HG03442 (cell line): ENCODE measurements at regions not wholly inside any gene's neighbourhood (a gene's known extent, or its start where the extent isn't known, plus 50 kb on each side); places are given as distances from the start of the nearest gene placed in this dataset.

Experiments used
- ATAC-seq: cut with Tn5 transposase; IDR thresholded peaks from one replicate; pipeline ENCODE4 v1.9.1; 2021; ENCODE audit warnings: mild to moderate bottlenecking, moderate library complexity; ENCODE audit not compliant: unreplicated experiment

DNA sequence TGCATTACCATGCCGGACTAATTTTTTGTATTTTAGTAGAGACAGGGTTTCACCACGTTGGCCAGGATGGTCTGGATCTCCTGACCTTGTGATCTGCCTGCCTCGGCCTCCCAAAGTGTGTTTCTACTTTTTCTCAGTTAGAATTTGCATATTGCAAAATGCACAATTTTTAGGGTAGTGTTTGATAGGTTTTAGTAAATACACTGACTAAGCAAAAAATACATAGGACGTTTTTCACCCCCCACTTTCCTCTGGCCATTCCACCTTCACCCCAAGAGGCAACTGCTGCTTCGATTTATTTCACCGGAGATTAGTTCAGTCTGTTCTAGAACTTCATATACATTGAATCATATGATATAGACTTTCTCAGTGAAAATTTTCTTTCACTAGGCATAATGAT is 1269.1 kb downstream of the TBC1D22A start:
- no peak for ATAC-seq

DNA sequence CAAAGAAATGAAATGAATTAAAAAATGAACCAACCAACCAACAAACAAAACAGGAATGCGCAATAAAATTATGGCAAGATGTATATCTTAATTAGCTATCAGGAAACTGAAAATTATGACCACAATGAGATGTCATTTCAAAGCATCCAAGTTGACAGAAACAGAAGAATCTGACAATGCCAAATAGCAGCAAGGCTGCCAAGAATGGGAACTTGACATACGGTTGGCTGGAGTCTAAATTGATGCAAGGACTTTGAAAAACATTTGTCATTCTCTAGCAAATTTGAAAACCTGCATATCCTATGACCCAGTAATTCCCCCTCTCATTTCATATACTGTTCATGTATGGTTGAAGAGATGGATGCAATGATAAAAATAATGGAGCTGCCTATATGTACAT is 1262.6 kb downstream of the TBC1D22A start:
- no peak for ATAC-seq

DNA sequence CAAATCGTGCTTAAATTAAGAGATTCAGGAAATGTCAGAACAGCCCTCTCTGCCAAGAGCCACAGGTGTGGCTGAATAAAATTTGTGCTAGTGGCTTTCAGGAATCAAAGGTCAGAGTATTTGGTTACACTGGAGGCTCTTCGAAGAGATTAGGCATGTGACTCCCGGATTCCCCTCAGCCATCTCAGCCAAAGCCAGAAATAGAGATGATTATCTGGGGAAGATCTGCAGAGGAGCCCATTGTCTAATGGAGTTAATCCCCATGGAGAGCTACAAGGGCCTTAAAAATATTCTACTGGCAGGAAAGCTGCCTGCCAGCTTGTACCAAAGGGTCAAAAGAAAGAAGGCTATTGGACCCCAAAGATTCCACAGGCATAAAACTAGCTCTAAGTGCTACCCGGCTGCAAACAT is 1259.5 kb downstream of the TBC1D22A start:
- ATAC-seq: no peak

DNA sequence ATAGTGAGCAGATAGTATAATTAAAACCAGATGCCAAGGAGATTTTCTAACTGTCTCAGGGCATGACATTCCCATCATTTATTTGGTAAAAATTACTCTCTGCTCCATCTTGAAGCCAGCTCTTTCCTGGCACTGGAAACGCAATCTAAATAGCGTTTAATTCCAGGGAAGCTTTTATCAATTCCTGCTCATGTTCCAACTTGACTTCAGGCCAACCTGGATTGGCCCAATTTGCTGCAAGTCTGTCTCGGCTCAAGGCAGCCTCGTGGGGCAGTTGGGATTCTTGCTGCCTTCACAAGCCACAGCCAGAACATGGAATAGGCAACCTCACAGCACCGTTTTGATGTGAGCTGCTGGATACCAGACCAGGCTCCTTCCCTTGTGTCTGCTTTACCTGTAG is 1255.9 kb downstream of the TBC1D22A start:
- no peak for ATAC-seq

DNA sequence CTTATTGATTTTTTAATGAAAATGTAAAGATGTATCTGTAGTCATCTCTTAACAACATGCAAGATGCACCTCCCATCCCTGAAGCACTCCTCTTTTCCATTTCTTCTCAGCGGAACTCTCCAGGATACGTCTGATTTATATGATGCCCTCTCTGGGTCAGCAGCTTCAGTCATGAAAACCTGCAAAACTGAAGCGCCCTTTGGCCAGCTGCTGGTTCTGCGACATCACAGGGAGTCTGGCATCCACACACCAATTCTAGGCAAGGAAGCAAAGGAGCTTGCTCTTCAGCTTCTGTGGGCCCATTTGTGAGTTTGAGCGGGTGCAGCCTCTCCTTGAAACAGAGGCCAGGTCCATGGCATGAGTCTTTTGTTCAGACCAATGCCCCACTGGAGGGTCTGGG is 1253.3 kb downstream of the TBC1D22A start:
- no peak for ATAC-seq

DNA sequence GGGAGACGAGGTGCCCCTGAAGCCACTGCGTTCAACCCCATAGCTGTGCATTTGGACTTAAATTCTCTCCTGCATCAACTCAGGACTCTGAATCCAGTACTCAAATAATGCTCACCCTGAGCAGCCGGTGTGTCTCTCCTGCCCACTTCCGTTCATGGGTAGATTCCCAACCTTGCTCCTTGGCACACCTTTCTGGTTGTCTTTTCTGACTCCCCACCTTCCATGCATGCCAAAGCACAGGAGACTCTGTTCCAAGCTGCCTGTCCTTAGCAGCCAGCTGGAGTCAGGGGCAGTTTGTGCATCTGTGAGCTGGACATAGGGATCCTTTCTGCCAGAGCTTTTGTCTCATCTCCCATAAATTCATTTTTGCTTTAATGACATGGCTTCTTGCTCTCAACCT is 1242.5 kb downstream of the TBC1D22A start:
- ATAC-seq: no peak

DNA sequence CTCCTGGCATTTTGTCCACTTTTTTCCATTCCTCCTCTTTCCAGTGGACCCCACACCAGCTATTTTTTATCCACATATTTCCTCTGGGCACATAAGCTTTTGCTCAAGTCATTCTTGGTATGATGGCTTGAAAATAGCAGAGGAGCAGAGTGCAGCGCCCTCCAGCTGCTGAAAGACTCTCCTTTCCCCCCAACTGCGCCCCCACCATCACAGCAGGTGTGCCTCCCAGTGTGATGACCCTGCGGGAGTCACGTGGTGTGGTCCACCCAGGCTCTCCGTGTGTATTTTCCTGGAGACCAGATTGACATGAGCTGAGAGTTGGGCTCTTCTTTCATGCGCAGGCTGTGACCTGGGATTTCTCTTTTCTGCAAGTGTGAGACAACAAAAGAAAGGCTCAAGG is 1241.6 kb downstream of the TBC1D22A start:
- no peak for ATAC-seq

DNA sequence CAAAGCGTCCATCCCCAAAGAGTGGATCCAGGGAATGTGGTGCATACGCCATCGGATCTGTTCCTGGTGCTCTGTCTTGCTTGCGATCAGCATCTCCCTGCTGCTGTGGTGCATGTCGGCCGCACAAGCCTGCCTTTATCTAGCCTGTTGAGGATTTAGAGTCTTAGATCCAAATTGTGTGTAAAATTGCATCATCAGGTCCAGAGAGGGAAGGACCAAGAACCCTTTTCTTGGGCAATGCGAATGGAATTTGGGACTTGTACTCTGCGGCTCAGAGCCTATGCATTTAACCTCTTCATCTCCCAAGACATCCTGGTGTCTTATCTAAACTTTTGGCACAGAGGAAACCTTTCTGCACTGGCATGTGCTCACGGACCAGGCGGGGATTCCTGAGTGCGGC is 1238.7 kb downstream of the TBC1D22A start:
- ATAC-seq: no peak

DNA sequence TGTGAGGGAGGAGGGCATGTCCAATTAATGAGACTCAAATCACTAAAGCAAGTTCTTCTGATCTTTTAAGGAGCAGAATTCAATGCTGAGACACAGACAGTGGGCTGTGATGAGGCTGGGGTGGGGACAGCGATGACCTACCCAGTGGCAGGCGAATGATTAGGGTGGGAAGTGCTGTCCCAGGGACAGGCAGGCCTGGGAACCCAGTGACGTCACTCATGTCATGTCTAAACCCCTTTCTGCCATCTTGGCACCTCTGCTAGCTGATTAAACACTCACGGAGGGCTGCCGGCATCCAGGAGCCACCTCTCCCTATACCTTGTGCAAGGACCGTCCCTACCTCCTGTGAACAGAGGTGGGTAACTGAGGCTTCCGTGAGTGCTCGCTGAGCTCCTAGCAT is 1235.2 kb downstream of the TBC1D22A start:
- ATAC-seq: no peak

DNA sequence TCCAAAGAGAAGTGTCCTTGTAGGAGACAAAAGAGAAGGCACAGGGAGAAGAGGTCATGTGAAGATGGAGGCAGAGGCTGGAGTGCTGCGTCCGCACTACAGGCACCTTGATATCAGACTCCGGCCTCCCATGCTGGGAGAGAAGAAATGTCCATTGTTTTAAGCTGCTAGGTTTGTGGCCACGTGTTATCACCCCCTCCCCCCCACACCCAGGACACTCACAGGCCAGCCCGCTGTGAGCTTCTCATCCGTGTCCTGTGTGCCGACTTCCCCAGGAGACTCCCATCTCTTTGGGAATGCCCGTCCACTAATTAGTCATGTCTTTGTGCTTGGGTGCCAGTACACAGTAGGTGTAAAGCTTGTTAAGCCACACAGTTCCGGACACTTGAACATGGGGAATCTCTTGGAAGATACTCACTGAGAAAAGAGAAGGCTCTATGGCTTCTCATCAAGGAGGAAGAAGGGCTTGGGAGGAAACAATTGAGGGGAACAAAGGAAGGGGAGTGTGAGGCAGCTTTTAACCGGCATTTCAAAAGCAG is 1234.7 kb downstream of the TBC1D22A start:
- ATAC-seq: no peak

DNA sequence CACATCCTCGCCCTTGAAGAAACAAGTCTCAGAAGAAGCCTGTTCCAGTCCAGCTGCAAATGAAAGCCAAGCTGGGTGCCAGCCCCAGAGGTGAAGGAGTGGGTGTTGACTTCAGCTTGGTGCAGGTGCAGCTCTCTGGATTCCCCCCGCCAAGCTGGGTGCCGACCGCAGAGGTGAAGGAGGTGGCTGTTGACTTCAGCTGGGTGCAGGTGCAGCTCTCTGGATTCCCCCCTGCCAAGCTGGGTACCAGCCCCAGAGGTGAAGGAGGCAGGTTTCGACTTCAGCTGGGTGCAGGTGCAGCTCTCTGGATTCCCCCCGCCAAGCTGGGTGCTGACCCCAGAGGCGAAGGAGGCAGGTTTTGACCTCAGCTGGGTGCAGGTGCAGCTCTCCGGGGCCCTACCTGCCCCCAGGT is 1234.0 kb downstream of the TBC1D22A start:
- ATAC-seq: no peak

DNA sequence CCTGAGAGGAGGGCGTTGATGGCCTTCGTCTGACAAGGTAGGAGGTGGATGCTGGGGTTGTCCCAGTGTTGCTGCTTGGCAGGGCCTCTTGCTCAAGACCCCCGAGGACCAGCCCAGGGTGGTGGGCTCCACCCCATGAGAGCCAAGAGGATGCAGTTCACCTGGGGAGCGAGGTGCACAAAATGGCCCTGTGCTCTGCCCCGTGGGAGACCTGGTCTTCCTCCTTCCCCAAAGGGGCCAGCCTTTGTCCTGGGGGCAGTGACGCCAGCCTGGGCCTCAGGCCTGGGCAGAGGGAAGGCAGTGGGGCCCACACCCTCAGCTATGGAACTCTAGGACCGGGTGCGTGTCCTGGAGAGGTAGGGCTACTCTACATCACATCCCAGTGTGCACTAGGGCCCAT is 1233.3 kb downstream of the TBC1D22A start:
- ATAC-seq: no peak

DNA sequence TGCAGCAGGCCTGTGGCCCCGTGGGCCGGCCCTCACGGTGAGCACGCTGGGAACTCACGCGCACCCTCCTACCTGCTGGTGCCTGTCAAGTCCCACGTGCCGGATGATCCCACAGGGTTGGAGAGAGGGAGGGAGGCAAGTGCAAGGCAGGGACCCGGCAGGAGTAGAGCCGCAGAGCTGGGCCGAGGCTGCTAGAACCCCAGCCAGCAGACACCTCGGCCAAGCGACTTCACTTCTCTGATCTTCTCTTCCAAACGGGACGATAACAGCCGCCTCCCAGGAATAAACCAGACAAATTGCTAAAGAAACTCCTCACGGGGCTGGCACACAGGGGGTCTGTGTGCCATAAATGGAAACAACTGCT is 1232.8 kb downstream of the TBC1D22A start:
- no peak for ATAC-seq

DNA sequence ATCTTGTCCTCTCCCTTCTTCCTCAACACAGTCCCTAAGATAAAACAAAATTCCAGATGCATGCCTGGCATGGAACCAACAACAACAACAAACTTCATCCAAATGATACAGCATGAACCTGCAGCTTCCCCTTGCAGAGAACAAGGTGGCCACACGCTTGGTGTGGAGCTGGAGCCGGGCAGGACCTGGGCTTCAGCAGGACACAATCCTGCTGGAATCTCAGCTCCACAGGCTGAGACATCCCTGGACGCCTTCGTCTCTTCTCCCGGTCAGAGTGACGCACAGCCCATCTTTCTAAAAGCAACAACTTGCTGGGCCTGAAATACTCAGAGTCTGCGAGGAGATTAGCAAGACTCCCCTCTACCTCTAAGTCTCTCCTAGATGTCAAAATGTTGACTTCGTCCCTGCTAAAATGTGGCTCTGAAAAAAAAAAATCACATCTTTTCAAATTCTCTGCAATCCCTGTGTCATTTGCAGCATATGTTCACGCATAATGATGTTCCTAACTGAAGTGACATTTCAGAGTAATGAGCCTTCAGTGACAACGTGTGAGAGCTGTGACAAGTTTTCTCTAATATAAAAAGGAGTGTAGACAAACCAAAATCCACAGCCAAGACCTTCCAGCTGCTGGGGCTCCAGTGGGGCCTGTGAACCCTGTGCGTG is 1232.3 kb downstream of the TBC1D22A start:
- ATAC-seq: no peak

DNA sequence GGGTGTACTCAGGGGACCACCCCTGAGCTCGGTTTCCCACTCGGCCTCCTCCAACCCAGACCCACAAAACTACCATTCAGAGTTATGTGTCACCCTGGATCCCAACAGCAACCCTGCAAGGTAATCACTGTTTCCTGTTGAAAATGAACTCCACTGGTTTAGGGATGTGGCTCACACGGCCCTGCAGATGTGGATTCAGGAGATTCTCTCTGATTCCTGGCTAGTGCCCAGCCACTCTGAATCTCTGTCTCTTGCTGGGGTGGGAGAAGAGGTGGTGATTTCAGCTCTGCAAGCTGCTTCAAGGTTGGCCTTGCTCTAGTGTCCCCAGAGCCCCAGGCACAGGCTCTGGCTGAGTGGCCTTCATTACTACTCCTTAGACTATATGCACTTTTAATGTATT is 1231.6 kb downstream of the TBC1D22A start:
- no peak for ATAC-seq

DNA sequence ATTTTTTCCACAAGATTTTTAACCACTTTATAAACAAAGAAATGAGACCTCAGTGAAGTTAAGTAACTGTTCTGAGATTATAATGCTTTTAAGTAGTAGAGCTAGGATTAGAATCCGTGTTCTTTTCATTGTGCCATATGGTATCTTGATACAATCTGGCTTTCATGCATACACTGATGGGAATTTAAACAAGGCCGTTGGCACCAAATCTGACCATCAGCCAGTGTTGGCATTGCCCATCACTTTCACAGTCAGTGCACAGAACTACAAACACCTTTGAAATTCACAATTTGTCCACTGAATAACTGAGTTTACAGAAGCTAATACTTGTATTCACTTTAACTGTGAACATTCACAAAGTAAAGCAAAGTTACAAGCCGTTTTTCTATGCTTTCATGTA is 1228.0 kb downstream of the TBC1D22A start:
- no peak for ATAC-seq

DNA sequence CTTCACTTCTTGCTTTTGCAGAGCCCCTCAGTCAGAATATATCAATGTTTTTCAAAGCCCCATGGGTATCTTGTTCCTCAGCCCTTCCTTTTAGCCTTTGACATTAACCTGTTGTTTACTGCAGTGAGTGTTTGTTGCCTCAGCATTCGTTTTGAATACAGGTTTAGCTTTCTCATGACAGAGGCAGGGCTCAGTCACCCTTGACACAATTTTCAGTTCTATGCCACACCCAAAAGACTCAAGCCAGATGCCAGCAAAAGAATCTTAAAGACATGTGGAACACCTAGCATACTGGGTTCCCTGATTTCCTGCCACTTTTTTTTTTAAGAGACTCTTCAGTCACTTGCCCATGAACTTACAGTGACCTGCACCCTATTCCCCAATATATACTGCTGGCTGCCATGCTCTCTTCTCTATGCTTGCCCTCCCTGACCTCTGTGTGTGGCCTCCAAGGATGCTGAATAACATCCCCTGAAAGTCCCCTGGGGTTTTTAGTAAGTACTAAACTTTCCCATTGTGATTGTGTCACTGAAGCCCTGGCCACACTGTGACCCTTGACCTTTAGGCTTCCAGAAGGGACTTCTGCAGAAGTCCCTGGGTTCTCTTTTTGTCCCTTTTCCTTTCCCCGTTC is 1225.5 kb downstream of the TBC1D22A start:
- no peak for ATAC-seq

DNA sequence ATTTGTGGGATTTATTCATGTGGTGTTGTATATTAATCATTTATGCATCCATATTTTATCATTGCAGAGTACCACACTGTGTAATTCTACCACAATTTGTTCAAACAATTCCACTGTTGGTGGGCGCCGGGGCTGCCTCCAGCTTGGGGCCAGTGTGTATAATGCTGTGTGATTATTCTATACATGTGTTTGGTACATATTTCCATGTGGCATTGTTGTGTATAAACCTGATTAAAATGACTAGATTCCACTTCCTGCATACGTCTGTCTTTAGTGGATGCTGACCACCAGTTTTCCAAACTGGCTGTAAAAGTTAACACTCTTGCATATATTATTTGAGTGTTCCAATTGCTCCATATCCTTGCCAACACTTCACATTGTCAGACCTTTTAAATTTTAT is 1213.8 kb downstream of the TBC1D22A start:
- no peak for ATAC-seq

DNA sequence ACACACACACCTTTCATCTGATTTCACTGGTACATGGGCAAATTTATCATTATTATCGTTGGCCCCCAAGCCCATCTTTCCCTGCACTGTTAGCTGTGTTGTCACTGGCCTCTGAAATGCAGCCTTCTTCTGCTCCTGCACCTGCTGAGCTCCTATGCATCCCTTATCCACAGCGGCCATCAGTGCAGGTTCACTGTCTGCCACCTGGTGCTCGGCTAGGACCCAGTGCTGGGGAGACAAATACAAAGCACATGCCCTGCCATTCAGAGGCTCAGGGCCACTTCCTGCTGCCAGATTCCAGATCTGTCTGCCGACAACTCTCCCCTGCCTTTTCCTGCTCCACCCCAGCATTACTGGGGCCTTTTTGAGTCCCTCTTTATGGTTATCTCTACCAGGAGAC is 1205.4 kb downstream of the TBC1D22A start:
- ATAC-seq: no peak

DNA sequence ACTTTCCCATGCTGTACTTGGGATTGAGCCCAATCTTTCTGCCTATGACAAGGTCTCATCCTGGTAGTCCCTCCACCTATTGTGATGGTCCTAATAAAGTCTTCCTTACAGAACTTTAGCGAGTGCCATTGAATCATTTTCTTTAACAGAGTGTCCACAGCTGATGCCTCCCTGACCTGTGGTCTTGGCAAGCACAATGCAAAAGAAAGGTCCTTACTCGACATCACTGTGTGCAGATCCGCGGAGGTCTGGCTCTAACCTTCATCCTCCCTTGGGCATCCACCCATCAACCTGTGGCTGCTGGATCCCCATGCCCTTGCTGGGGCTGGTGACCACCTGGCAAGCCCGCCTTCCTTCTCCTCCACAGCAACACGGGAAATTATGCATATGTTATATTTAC is 1203.9 kb downstream of the TBC1D22A start:
- no peak for ATAC-seq

DNA sequence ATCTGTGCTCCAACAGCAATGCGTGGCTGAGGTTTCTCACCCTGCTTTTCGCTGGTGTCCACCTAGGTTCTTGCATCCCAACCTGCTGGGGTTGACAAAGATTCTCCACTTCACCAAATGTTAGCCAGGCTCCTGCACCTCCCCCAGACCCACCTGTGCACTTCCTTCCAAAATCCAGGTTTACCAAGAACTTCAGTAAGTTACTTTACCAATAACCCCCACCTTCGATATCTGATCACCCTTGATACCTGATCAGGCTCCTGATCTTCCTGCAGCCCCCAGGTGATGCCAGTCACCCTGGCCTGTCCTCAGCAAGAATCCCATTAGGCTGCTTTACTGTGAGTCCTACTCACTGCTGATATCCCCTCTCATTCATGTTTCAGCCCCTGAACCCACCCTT is 1203.4 kb downstream of the TBC1D22A start:
- no peak for ATAC-seq

DNA sequence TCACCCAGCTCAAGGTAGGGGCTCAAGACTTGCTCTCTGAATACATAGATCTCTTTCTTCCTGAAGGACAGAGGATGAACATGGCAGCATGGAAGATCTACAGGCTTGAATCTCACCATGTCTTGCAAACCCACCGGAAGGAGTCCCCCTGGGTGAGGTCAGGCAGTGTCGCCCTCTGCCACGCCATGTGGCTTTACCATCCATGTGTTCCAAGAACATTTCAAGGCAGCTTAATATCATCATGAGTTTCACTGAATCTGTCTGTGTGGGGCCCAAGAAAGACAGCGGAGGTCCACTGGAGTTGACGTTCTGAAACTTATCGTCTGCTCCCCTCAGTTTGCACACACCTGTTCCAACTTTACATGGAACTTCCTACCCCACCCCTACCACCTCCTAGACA is 1202.6 kb downstream of the TBC1D22A start:
- no peak for ATAC-seq

DNA sequence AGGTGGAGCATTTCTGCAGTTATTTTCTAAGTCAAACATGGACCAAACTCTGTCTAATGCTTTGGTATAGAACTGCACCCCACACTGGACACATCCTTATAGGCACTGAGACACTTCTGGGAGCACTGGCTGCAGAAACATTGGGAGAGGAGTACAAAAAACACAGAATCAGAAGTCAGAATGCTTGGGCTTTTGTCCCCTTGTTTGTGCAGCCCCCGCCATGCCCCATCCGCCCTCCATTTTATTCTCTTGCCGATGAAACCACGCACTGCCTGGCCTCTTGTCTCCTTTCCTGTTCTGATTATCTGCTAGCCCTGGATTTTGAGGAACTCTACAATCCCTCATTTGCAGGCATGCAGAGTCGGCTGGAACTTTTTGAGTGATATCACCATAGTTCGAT is 1201.2 kb downstream of the TBC1D22A start:
- no peak for ATAC-seq
